Hepatocyte (in vitro differentiated cells): ENCODE measurements at regions not wholly inside any gene's neighbourhood (a gene's known extent, or its start where the extent isn't known, plus 50 kb on each side); places are given as distances from the start of the nearest gene placed in this dataset.

Experiments used
- DNase-seq: peaks from one replicate; pipeline ENCODE4 v3.0.0-alpha.2; 2016; ENCODE audit warnings: low spot score
- H2AFZ ChIP-seq: fragments of 200-600 bp; sonication (generic); 2 replicates; pipeline ENCODE4 v1.6.0; 2016; ENCODE audit warnings: antibody characterized with exemption, mild to moderate bottlenecking
- H3K27ac ChIP-seq: fragments of 200-600 bp; sonication (generic); 2 replicates; pipeline ENCODE4 v1.5.1; 2016; ENCODE audit warnings: mild to moderate bottlenecking
- H3K27me3 ChIP-seq: fragments of 200-600 bp; sonication (generic); 2 replicates; pipeline ENCODE4 v1.6.1; 2016
- H3K36me3 ChIP-seq: fragments of 200-600 bp; sonication (generic); replicated peaks from 2 replicates; pipeline ENCODE4 v1.5.1; 2016; ENCODE audit warnings: low read depth; ENCODE audit not compliant: insufficient read depth
- H3K4me1 ChIP-seq: fragments of 200-600 bp; sonication (generic); 2 replicates; pipeline ENCODE4 v1.5.1; 2016; ENCODE audit warnings: mild to moderate bottlenecking, moderate library complexity; ENCODE audit not compliant: insufficient read depth
- H3K4me2 ChIP-seq: fragments of 200-600 bp; sonication (generic); 2 replicates; pipeline ENCODE4 v1.6.0; 2016
- H3K4me3 ChIP-seq: fragments of 200-600 bp; sonication (generic); 2 replicates; pipeline ENCODE4 v1.5.1; 2016; ENCODE audit warnings: mild to moderate bottlenecking
- H3K79me2 ChIP-seq: fragments of 200-600 bp; sonication (generic); 2 replicates; pipeline ENCODE4 v1.6.0; 2017; ENCODE audit warnings: mild to moderate bottlenecking
- H3K9me2 ChIP-seq: fragments of 200-600 bp; sonication (generic); replicated peaks from 2 replicates; pipeline ENCODE4 v1.6.0; 2017; ENCODE audit warnings: mild to moderate bottlenecking; ENCODE audit not compliant: insufficient read depth
- H3K9me3 ChIP-seq: fragments of 200-600 bp; sonication (generic); 2 replicates; pipeline ENCODE4 v1.5.1; 2016; ENCODE audit warnings: low read depth, mild to moderate bottlenecking
- H4K20me1 ChIP-seq: fragments of 200-600 bp; sonication (generic); 2 replicates; pipeline ENCODE4 v1.6.0; 2016; ENCODE audit warnings: mild to moderate bottlenecking; ENCODE audit not compliant: insufficient read depth, poor library complexity, severe bottlenecking
- CTCF ChIP-seq: fragments of 200-600 bp; sonication (generic); IDR thresholded peaks from 2 replicates; pipeline ENCODE4 v1.5.1; 2016; ENCODE audit warnings: antibody characterized with exemption, mild to moderate bottlenecking; ENCODE audit not compliant: poor library complexity
- EZH2 ChIP-seq: fragments of 200-600 bp; sonication (generic); IDR thresholded peaks from 2 replicates; pipeline ENCODE4 v1.6.1; 2016; ENCODE audit warnings: antibody characterized with exemption, mild to moderate bottlenecking, borderline replicate concordance
- EZH2phosphoT487 ChIP-seq: fragments of 200-600 bp; sonication (generic); IDR thresholded peaks from one replicate; pipeline ENCODE4 v1.6.1; 2018; ENCODE audit warnings: antibody characterized with exemption, mild to moderate bottlenecking, low read depth, moderate library complexity; ENCODE audit not compliant: unreplicated experiment, severe bottlenecking
- WGBS: methylation state at CpG from one replicate; pipeline ENCODE4 v1.1.6; 2016; ENCODE audit warnings: low lambda C conversion rate; ENCODE audit errors: missing lambda C conversion rate; 5-methylcytosine and 5-hydroxymethylcytosine counted together

- no peak overlapping the region for H3K4me3 ChIP-seq
- no peaks in the 10 kb centered on the region for H4K20me1 ChIP-seq
- no peak overlapping the region for H2AFZ ChIP-seq
- H3K4me2 ChIP-seq, result no peak overlapping the region
- no peaks in the 10 kb centered on the region for H3K27me3 ChIP-seq
- TF ChIP-seq EZH2phosphoT487 (no peak), EZH2 (no peak), CTCF (no peak)
- 86% methylated on average over 6 of the region's 6 CpGs for WGBS
- no peaks in the 10 kb centered on the region for H3K36me3 ChIP-seq
- H3K9me2 ChIP-seq, result no peaks in the 10 kb centered on the region
- no peak overlapping the region for H3K27ac ChIP-seq
- H3K4me1 ChIP-seq, result no peaks in the 10 kb centered on the region
- H3K79me2 ChIP-seq, result no peaks in the 10 kb centered on the region
- no peak for DNase-seq
- H3K9me3 ChIP-seq, result no peaks in the 10 kb centered on the region
Measured at GRCh38 chr3:83233715-83234114, 1472.3 kb upstream of the GBE1 start.

GRCh38 chr3:83230841-83231240 is 1469.4 kb upstream of the GBE1 start:
- TF ChIP-seq EZH2, result no peak
- Histone ChIP-seq H3K9me3 (no peaks in the 10 kb centered on the region), H3K79me2 (no peaks in the 10 kb centered on the region), H3K36me3 (no peaks in the 10 kb centered on the region), H4K20me1 (no peaks in the 10 kb centered on the region), H3K9me2 (no peaks in the 10 kb centered on the region), H3K27me3 (no peaks in the 10 kb centered on the region), H3K4me3 (no peak overlapping the region), H3K27ac (no peak overlapping the region), H3K4me1 (no peaks in the 10 kb centered on the region), H2AFZ (no peak overlapping the region), H3K4me2 (no peak overlapping the region)
- no peak for DNase-seq
- WGBS, result 83% methylated on average over 3 of the region's 3 CpGs

GRCh38 chr3:83230376-83230775 is 1468.9 kb upstream of the GBE1 start:
- H3K4me2 ChIP-seq, result no peak overlapping the region
- H3K9me3 ChIP-seq, result no peaks in the 10 kb centered on the region
- no peak for DNase-seq
- no peaks in the 10 kb centered on the region for H3K79me2 ChIP-seq
- no peaks in the 10 kb centered on the region for H4K20me1 ChIP-seq
- H2AFZ ChIP-seq, result no peak overlapping the region
- no peaks in the 10 kb centered on the region for H3K4me1 ChIP-seq
- WGBS, result 92% methylated on average over 1 of the region's 1 CpG
- no peaks in the 10 kb centered on the region for H3K9me2 ChIP-seq
- no peaks in the 10 kb centered on the region for H3K27me3 ChIP-seq
- no peak overlapping the region for H3K4me3 ChIP-seq
- H3K27ac ChIP-seq, result no peak overlapping the region
- no peaks in the 10 kb centered on the region for H3K36me3 ChIP-seq
- TF ChIP-seq CTCF (no peak), EZH2 (no peak), EZH2phosphoT487 (no peak)

GRCh38 chr3:83226751-83227150 is 1465.3 kb upstream of the GBE1 start:
- WGBS, result 84% methylated on average over 3 of the region's 3 CpGs
- no peaks in the 10 kb centered on the region for H3K9me2 ChIP-seq
- no peak overlapping the region for H3K4me3 ChIP-seq
- no peaks in the 10 kb centered on the region for H3K79me2 ChIP-seq
- no peaks in the 10 kb centered on the region for H4K20me1 ChIP-seq
- no peak for DNase-seq
- no peaks in the 10 kb centered on the region for H3K27me3 ChIP-seq
- no peaks in the 10 kb centered on the region for H3K9me3 ChIP-seq
- no peak overlapping the region for H3K27ac ChIP-seq
- TF ChIP-seq EZH2phosphoT487, result no peak
- TF ChIP-seq CTCF, result no peak
- no peak for TF ChIP-seq EZH2
- H3K4me2 ChIP-seq, result no peak overlapping the region
- H3K4me1 ChIP-seq, result no peaks in the 10 kb centered on the region
- no peaks in the 10 kb centered on the region for H3K36me3 ChIP-seq
- H2AFZ ChIP-seq, result no peak overlapping the region
